ENCODE measurements at regions not wholly inside any gene's neighbourhood (a gene's known extent, or its start where the extent isn't known, plus 50 kb on each side); places are given as distances from the start of the nearest gene placed in this dataset.

DNA sequence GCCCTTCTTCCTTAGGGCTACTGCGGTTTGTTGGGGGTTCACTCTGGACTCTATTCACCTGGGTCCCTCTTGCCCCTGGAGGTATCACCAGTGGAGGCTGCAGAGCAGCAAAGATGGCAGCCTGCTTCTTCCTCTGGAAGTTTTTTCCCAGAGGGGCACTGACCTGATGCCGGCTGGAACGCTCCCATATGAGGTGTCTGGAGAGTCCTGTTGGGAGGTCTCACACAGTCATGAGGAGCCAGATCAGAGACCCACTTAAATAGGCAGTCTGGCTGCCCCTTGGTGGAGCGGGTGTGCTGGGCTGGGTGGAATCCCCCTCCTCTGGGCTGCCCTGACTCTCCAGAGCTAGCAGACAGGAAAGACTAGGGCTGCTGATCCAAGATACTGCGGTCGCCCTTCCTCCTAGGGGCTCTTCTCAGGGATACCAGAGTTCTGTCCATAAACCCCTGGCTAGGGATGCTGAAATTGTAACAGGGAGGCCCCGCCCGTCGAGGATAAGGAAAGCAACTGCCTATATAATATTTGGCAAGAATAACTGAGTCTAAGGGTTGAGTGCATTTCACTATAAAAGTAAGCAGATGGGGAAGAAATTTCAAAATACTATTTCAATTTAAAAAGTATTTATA is 140.7 kb downstream of the NOL4 start:
- 94 to 97% methylated on average over 7 to 9 of the region's 9 CpGs for WGBS, 2 experiments
- Histone ChIP-seq H3K9me3 (ENCODE audit: control insufficient read depth, low read length) (no peaks in the 10 kb centered on the region), H3K4me1 (ENCODE audit: control insufficient read depth, insufficient read depth, low read length) (no peaks in the 10 kb centered on the region), H3K27me3 (ENCODE audit: control insufficient read depth, insufficient read depth, low read length, poor library complexity, severe bottlenecking) (no peaks in the 10 kb centered on the region), H3K27ac (ENCODE audit: insufficient read depth, low read depth, low read length, poor library complexity, severe bottlenecking) (no peak overlapping the region), H3K4me3 (ENCODE audit: insufficient read depth, low read depth, low read length) (no peak overlapping the region), H3K36me3 (ENCODE audit: control insufficient read depth, insufficient read depth, low read length) (no peaks in the 10 kb centered on the region)

DNA sequence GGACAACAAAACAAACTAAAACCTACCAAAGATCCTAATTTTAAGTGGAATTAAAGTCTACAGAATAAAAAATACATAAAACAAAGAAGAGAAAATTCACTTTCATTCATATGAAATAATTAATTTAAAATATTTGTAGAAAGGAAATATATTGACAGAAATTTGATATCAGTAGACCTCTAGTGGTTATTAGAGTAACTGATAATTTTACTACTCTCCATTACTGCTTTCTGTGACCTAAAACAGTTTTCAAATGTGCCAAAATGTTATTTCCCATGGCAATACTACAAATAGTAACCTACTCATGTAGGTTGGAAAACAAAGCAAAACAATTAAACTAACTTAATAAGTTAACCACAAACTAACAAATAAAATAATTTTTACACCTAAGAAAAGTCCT is 147.1 kb downstream of the NOL4 start:
- Histone ChIP-seq H3K36me3 (ENCODE audit: control insufficient read depth, insufficient read depth, low read length) (no peaks in the 10 kb centered on the region), H3K27ac (ENCODE audit: insufficient read depth, low read depth, low read length, poor library complexity, severe bottlenecking) (no peak overlapping the region), H3K27me3 (ENCODE audit: control insufficient read depth, insufficient read depth, low read length, poor library complexity, severe bottlenecking) (no peaks in the 10 kb centered on the region), H3K4me1 (ENCODE audit: control insufficient read depth, insufficient read depth, low read length) (no peaks in the 10 kb centered on the region), H3K9me3 (ENCODE audit: control insufficient read depth, low read length) (no peaks in the 10 kb centered on the region), H3K4me3 (ENCODE audit: insufficient read depth, low read depth, low read length) (no peak overlapping the region)

DNA sequence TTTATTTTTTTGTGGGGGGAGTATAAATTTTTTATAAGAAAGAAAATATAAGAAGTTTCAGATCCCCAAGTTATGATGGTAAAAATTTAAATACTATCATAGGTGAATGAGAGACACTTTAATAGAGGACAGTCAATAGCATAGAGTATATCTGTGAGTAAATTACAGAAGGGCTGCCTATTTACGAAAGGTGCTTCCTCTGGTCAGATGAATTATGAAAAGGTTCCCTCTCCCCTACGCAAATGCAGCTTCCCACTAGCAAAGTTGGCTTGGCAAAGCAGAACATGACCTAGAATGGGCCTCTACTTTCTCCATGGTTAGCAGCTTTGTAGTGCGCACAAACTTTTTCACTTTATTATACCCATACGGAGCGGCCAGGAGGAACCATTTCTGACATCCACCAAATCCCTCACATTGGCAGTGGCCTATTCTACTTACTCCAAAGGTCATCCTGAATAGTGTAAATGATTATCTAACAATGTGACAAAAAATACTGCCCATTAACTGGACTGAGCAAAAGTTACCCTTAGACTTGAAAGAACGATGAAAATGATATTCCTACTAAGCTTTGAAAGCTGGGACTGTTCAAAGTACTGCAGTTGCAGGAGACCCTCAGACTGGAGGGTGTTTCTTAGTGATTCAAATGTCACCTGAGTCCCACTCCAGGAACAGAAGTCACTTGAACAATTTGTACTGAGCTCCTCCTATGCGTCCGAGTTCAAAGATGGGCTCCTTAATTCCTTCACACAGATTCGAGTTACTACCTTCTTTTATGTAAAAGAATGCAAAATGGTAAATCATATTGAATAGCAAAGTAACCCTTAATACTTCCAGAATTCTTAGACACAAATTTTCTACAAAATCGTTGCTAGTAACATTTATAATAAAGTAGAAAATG is 148.5 kb downstream of the NOL4 start:
- Histone ChIP-seq H3K9me3 (ENCODE audit: control insufficient read depth, low read length) (no peaks in the 10 kb centered on the region), H3K36me3 (ENCODE audit: control insufficient read depth, insufficient read depth, low read length) (no peaks in the 10 kb centered on the region), H3K27me3 (ENCODE audit: control insufficient read depth, insufficient read depth, low read length, poor library complexity, severe bottlenecking) (no peaks in the 10 kb centered on the region), H3K27ac (ENCODE audit: insufficient read depth, low read depth, low read length, poor library complexity, severe bottlenecking) (no peak overlapping the region), H3K4me3 (ENCODE audit: insufficient read depth, low read depth, low read length) (no peak overlapping the region), H3K4me1 (ENCODE audit: control insufficient read depth, insufficient read depth, low read length) (no peaks in the 10 kb centered on the region)
- 91 to 95% methylated on average over 8 to 10 of the region's 10 CpGs for WGBS, 2 experiments

DNA sequence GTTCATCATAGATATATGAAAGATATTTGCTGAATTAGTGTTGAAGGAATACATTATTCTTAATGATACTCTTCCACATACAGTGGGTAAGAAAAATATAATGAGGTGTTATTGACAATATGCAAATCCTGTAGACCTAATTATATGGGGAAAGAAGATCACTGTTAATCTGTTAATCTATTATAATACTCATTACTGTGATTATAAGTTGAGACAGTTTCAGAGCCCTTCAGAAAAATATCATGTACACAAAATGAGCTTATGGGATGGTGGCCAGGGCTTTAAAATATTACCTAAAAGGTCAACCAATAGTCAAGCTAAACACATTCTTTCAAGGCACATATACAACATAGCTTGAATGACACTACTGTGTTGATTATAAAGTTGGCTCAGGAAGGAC is 163.5 kb downstream of the NOL4 start:
- Histone ChIP-seq H3K4me3 (ENCODE audit: insufficient read depth, low read depth, low read length) (no peak overlapping the region), H3K27me3 (ENCODE audit: control insufficient read depth, insufficient read depth, low read length, poor library complexity, severe bottlenecking) (no peaks in the 10 kb centered on the region), H3K27ac (ENCODE audit: insufficient read depth, low read depth, low read length, poor library complexity, severe bottlenecking) (no peak overlapping the region), H3K36me3 (ENCODE audit: control insufficient read depth, insufficient read depth, low read length) (no peaks in the 10 kb centered on the region), H3K9me3 (ENCODE audit: control insufficient read depth, low read length) (no peaks in the 10 kb centered on the region), H3K4me1 (ENCODE audit: control insufficient read depth, insufficient read depth, low read length) (no peaks in the 10 kb centered on the region)

DNA sequence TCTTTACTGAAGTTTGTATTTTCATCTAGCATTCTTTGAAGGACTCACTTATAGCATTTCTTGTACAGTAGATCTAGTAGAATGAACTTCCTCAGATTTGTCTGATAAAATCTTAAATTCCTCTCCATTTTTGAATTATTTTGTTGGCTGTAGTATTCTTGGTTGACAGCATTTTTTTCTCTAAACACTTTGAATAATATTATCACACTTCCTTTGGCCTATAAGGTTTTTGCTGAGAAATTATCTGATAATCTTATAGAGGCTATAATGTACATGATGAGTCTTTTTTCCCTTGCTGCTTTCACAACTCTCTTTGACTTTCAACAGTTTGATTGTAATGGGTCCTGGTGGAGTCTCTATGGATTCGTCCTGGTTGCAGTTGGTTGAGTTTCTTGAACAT is 169.5 kb downstream of the NOL4 start:
- Histone ChIP-seq H3K27ac (ENCODE audit: insufficient read depth, low read depth, low read length, poor library complexity, severe bottlenecking) (no peak overlapping the region), H3K4me1 (ENCODE audit: control insufficient read depth, insufficient read depth, low read length) (no peaks in the 10 kb centered on the region), H3K4me3 (ENCODE audit: insufficient read depth, low read depth, low read length) (no peak overlapping the region), H3K36me3 (ENCODE audit: control insufficient read depth, insufficient read depth, low read length) (no peaks in the 10 kb centered on the region), H3K27me3 (ENCODE audit: control insufficient read depth, insufficient read depth, low read length, poor library complexity, severe bottlenecking) (no peaks in the 10 kb centered on the region), H3K9me3 (ENCODE audit: control insufficient read depth, low read length) (no peaks in the 10 kb centered on the region)
- WGBS, 2 experiments, result 100% methylated on average over 1 of the region's 1 CpG; no CpG with 5 or more reads in 1 of the 2 experiments

DNA sequence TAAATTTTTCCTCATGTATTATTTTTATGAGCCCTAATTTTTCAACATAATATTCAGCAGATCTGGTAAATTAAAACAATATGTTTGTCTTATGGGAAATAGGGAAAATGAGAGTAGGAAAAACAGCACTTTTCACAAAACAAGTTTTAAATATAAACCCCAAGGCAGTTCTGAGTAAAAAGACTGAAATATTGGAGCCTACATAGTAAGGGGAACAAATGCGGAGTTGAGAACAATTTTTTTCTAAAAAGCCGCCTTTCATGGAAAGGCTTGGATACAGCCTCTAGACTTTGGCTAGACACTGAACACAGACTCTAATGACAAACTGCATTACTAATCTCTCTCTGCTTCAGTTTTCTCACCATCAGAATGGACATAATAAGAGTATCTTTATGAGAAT is 174.1 kb downstream of the NOL4 start:
- H3K9me3 ChIP-seq (ENCODE audit: control insufficient read depth, low read length), result no peaks in the 10 kb centered on the region
- H3K27me3 ChIP-seq (ENCODE audit: control insufficient read depth, insufficient read depth, low read length, poor library complexity, severe bottlenecking), result no peaks in the 10 kb centered on the region
- H3K4me1 ChIP-seq (ENCODE audit: control insufficient read depth, insufficient read depth, low read length), result peaks cover 11% of the 10 kb centered on the region
- no peaks in the 10 kb centered on the region for H3K36me3 ChIP-seq (ENCODE audit: control insufficient read depth, insufficient read depth, low read length)
- no peak overlapping the region for H3K4me3 ChIP-seq (ENCODE audit: insufficient read depth, low read depth, low read length)
- 95 to 100% methylated on average over 2 of the region's 2 CpGs for WGBS, 2 experiments
- H3K27ac ChIP-seq (ENCODE audit: insufficient read depth, low read depth, low read length, poor library complexity, severe bottlenecking), result no peak overlapping the region

DNA sequence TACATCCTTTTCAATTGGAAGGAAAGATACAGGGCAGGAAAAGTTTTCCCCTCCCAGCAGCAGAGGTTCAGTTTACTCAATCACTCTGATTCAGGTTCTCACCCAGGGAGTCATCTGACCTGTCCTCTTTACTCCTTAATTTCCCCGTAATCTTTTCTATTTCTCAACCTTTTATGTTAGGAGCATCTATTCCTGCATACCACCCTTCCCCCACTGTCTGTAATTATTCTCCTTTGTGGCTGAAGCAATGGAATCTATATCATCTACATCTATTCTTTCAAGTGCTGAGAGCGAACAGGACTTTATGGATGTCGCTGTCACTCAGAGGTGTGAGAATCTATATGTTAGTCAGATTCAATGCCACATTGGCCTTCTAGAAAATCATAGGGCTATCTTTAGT is 175.2 kb downstream of the NOL4 start:
- Histone ChIP-seq H3K9me3 (ENCODE audit: control insufficient read depth, low read length) (no peaks in the 10 kb centered on the region), H3K27ac (ENCODE audit: insufficient read depth, low read depth, low read length, poor library complexity, severe bottlenecking) (no peak overlapping the region), H3K27me3 (ENCODE audit: control insufficient read depth, insufficient read depth, low read length, poor library complexity, severe bottlenecking) (no peaks in the 10 kb centered on the region), H3K4me1 (ENCODE audit: control insufficient read depth, insufficient read depth, low read length) (peaks cover 11% of the 10 kb centered on the region), H3K36me3 (ENCODE audit: control insufficient read depth, insufficient read depth, low read length) (no peaks in the 10 kb centered on the region), H3K4me3 (ENCODE audit: insufficient read depth, low read depth, low read length) (no peak overlapping the region)
- WGBS, 2 experiments, result 87 to 93% methylated on average over 3 of the region's 3 CpGs

DNA sequence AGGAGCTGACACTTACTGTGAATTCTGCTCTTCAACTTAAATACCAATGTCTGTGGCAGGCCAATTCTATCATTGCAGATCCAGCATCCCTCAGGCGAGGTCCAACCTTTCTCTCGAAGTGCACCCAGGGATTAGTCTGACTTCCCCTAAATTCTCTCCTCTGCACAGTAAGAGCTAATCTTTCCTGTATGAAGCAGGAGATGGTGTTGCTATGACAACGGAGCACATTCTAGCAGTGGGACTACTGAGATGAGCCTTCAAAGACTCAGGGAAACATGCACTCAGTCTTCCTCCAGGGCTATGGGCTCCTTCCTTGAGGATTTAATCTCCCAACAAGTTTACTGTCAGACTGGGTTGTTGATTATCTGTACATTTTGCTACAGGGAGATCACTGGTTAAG is 176.3 kb downstream of the NOL4 start:
- Histone ChIP-seq H3K4me1 (ENCODE audit: control insufficient read depth, insufficient read depth, low read length) (peaks cover 11% of the 10 kb centered on the region), H3K9me3 (ENCODE audit: control insufficient read depth, low read length) (no peaks in the 10 kb centered on the region), H3K27me3 (ENCODE audit: control insufficient read depth, insufficient read depth, low read length, poor library complexity, severe bottlenecking) (no peaks in the 10 kb centered on the region), H3K27ac (ENCODE audit: insufficient read depth, low read depth, low read length, poor library complexity, severe bottlenecking) (no peak overlapping the region), H3K36me3 (ENCODE audit: control insufficient read depth, insufficient read depth, low read length) (no peaks in the 10 kb centered on the region), H3K4me3 (ENCODE audit: insufficient read depth, low read depth, low read length) (no peak overlapping the region)
- WGBS, 2 experiments, result 76 to 86% methylated on average over 3 of the region's 3 CpGs

DNA sequence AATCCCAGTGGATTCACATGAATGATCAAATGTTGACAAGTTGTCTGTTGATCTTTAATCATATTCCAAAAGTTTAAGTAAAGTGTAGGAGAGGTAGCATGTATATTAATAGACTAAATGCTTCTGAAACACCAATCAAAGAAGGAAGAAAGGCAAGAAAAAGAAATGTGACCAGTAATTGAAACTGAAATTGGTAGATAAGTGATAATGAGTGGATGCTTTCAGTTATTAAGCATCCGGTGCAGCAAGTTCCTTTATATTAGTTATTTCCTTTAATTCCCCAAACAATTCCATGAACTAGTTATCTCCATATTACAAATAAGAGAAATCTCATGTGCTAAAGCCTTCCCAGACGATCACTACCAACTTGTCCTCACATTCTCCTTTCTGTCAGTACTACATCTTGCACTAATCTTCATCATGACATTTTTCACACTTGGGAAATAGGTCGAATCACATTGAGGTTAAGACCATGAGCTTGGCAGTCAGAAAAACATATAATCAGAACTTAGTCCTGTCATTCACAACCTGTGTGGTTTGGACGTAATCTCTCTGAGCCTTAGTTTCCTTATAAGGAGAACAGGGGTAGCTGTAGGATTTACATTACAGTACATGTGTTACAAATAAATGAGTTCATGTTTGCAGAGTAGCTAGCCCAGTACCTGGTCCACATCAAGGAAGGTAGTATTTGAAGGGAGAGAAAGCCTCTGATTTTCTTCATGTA is 182.1 kb downstream of the NOL4 start:
- 89 to 92% methylated on average over 3 to 4 of the region's 4 CpGs for WGBS, 2 experiments
- Histone ChIP-seq H3K27me3 (ENCODE audit: control insufficient read depth, insufficient read depth, low read length, poor library complexity, severe bottlenecking) (no peaks in the 10 kb centered on the region), H3K4me1 (ENCODE audit: control insufficient read depth, insufficient read depth, low read length) (no peaks in the 10 kb centered on the region), H3K36me3 (ENCODE audit: control insufficient read depth, insufficient read depth, low read length) (no peaks in the 10 kb centered on the region), H3K4me3 (ENCODE audit: insufficient read depth, low read depth, low read length) (no peak overlapping the region), H3K9me3 (ENCODE audit: control insufficient read depth, low read length) (no peaks in the 10 kb centered on the region), H3K27ac (ENCODE audit: insufficient read depth, low read depth, low read length, poor library complexity, severe bottlenecking) (no peak overlapping the region)

DNA sequence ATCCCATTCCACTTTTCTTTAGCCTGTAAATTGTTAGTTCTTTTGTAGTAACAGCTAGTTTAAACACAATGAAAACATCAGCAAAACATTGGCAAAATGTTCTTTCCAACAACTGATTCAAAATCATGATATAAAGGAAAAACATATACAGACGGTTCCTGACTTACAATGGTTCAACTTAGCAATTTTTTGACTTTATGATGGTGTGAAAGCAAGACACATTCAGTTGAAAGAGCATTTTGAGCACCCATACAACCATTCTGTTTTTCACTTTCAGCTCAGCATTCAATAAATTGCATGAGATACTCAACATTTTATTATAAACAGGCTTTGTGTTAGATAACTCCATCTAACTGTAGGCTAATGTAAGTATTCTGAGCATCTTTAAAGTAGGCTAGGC is 185.1 kb downstream of the NOL4 start:
- no peaks in the 10 kb centered on the region for H3K36me3 ChIP-seq (ENCODE audit: control insufficient read depth, insufficient read depth, low read length)
- H3K27ac ChIP-seq (ENCODE audit: insufficient read depth, low read depth, low read length, poor library complexity, severe bottlenecking), result no peak overlapping the region
- H3K4me3 ChIP-seq (ENCODE audit: insufficient read depth, low read depth, low read length), result no peak overlapping the region
- no peaks in the 10 kb centered on the region for H3K4me1 ChIP-seq (ENCODE audit: control insufficient read depth, insufficient read depth, low read length)
- 100% methylated on average over 1 of the region's 1 CpG for WGBS, 2 experiments
- H3K27me3 ChIP-seq (ENCODE audit: control insufficient read depth, insufficient read depth, low read length, poor library complexity, severe bottlenecking), result no peaks in the 10 kb centered on the region
- no peaks in the 10 kb centered on the region for H3K9me3 ChIP-seq (ENCODE audit: control insufficient read depth, low read length)
